OCI-LY1 (cell line): ENCODE measurements at regions not wholly inside any gene's neighbourhood (a gene's known extent, or its start where the extent isn't known, plus 50 kb on each side); places are given as distances from the start of the nearest gene placed in this dataset.
"Not testable (repeated sequence)": the region's sequence is repeated elsewhere in the genome, so short reads cannot be mapped to it uniquely, and the experiment has no call there.

Experiments
- H2AFZ ChIP-seq: fragments of 200-600 bp; sonication (generic), shearing (Covaris generic); 2 replicates; pipeline ENCODE4 v1.6.0; 2014; ENCODE audit warnings: antibody characterized with exemption, mild to moderate bottlenecking, low read length
- H3F3A ChIP-seq: fragments of 200-600 bp; sonication (generic), shearing (Covaris generic); 2 replicates; pipeline ENCODE4 v1.6.0; 2014; ENCODE audit warnings: mild to moderate bottlenecking, antibody characterized with exemption, low read length, moderate library complexity; ENCODE audit not compliant: insufficient read depth
- H3K27ac ChIP-seq: fragments of 200-600 bp; sonication (generic); 2 replicates; pipeline ENCODE4 v1.5.1; 2014; ENCODE audit warnings: low read length, mixed run types, mild to moderate bottlenecking, low read depth; ENCODE audit not compliant: poor library complexity, severe bottlenecking
- H3K27me3 ChIP-seq: fragments of 200-600 bp; sonication (generic); 2 replicates; pipeline ENCODE4 v1.6.0; 2014; ENCODE audit warnings: antibody characterized with exemption, mild to moderate bottlenecking, low read length, moderate library complexity; ENCODE audit not compliant: insufficient read depth
- H3K36me3 ChIP-seq: fragments of 200-600 bp; sonication (generic); 2 replicates; pipeline ENCODE4 v1.6.1; 2014; ENCODE audit warnings: mild to moderate bottlenecking, antibody characterized with exemption, low read length, moderate library complexity, mixed read lengths; ENCODE audit not compliant: insufficient read depth
- H3K4me1 ChIP-seq: fragments of 200-600 bp; sonication (generic); 2 replicates; pipeline ENCODE4 v1.5.1; 2014; ENCODE audit warnings: mild to moderate bottlenecking, low read length, moderate library complexity; ENCODE audit not compliant: insufficient read depth, severe bottlenecking
- H3K4me2 ChIP-seq: fragments of 200-600 bp; sonication (generic), shearing (Covaris generic); 2 replicates; pipeline ENCODE4 v1.6.1; 2014; ENCODE audit warnings: low read length
- H3K4me3 ChIP-seq: fragments of 200-600 bp; sonication (generic); 2 replicates; pipeline ENCODE4 v1.5.1; 2014; ENCODE audit warnings: low read length, low read depth, mild to moderate bottlenecking, mixed read lengths; ENCODE audit not compliant: poor library complexity, severe bottlenecking
- H3K79me2 ChIP-seq: fragments of 200-600 bp; shearing (Covaris generic); 2 replicates; pipeline ENCODE4 v1.6.1; 2016; ENCODE audit warnings: mixed run types, low read length, mixed read lengths; ENCODE audit not compliant: insufficient read depth
- H3K9ac ChIP-seq: fragments of 200-600 bp; sonication (generic), shearing (Covaris generic); 2 replicates; pipeline ENCODE4 v1.6.1; 2014; ENCODE audit warnings: mild to moderate bottlenecking, low read length, mixed read lengths
- H3K9me2 ChIP-seq: fragments of 200-600 bp; sonication (generic), shearing (Covaris generic); 2 replicates; pipeline ENCODE4 v1.6.1; 2014; ENCODE audit warnings: low read depth, mild to moderate bottlenecking, low read length, mixed read lengths
- H3K9me3 ChIP-seq: fragments of 200-600 bp; shearing (Covaris generic); 2 replicates; pipeline ENCODE4 v1.6.1; 2014; ENCODE audit warnings: low read length, mixed read lengths
- H4K20me1 ChIP-seq: fragments of 200-600 bp; sonication (generic), shearing (Covaris generic); 2 replicates; pipeline ENCODE4 v1.6.0; 2016; ENCODE audit warnings: mild to moderate bottlenecking, low read length; ENCODE audit not compliant: insufficient read depth
- CTCF ChIP-seq: fragments of 200-600 bp; sonication (generic), shearing (Covaris generic); IDR thresholded peaks from 2 replicates; pipeline ENCODE4 v1.5.1; 2017; ENCODE audit warnings: mild to moderate bottlenecking, antibody characterized with exemption, low read length, moderate library complexity, mixed read lengths
- EZH2 ChIP-seq: fragments of 200-600 bp; sonication (generic), shearing (Covaris generic); IDR thresholded peaks from 2 replicates; pipeline ENCODE4 v1.8.0; 2017; ENCODE audit warnings: borderline replicate concordance, mixed run types, mild to moderate bottlenecking, antibody characterized with exemption, low read length, moderate library complexity, mixed read lengths

GRCh38 chr2:12488352-12489318 is 228.1 kb upstream of the TRIB2 start:
- H4K20me1 ChIP-seq: no peaks in the 10 kb centered on the region
- H3K27me3 ChIP-seq: no peaks in the 10 kb centered on the region
- H3K4me2 ChIP-seq: peak overlapping the region; percentile 54
- 0 out of 2 replicates have a peak overlapping the region, but pooled peaks have one; percentile 1 for H2AFZ ChIP-seq
- no peaks in the 10 kb centered on the region for H3K36me3 ChIP-seq
- no peaks in the 10 kb centered on the region for H3K79me2 ChIP-seq
- H3K4me3 ChIP-seq: peak overlapping the region; percentile 8
- H3F3A ChIP-seq: no peaks in the 10 kb centered on the region
- no peak for TF ChIP-seq EZH2
- TF ChIP-seq CTCF: no peak
- H3K27ac ChIP-seq: peak overlapping the region; percentile 69
- peaks cover 31% of the 10 kb centered on the region for H3K4me1 ChIP-seq
- no peaks in the 10 kb centered on the region for H3K9me2 ChIP-seq
- peak overlapping the region; percentile 10; the same call in 1 of the 2 replicates for H3K9ac ChIP-seq
- H3K9me3 ChIP-seq: no peaks in the 10 kb centered on the region

- Histone ChIP-seq H3F3A (no peaks in the 10 kb centered on the region), H4K20me1 (no peaks in the 10 kb centered on the region), H3K79me2 (no peaks in the 10 kb centered on the region), H3K36me3 (no peaks in the 10 kb centered on the region), H3K4me2 (no peak overlapping the region), H3K4me1 (peaks cover 31% of the 10 kb centered on the region), H3K27ac (no peak overlapping the region), H3K27me3 (no peaks in the 10 kb centered on the region), H2AFZ (no peak overlapping the region), H3K9me2 (no peaks in the 10 kb centered on the region), H3K9ac (no peak overlapping the region), H3K4me3 (no peak overlapping the region), H3K9me3 (no peaks in the 10 kb centered on the region)
- TF ChIP-seq EZH2: no peak
- no peak for TF ChIP-seq CTCF
Measured at GRCh38 chr2:12490641-12491040, 226.1 kb upstream of the TRIB2 start.

- H3K4me1 ChIP-seq: peaks cover 17% of the 10 kb centered on the region
- not testable (repeated sequence) for H3K79me2 ChIP-seq, H4K20me1 ChIP-seq, H3K36me3 ChIP-seq, H3K4me2 ChIP-seq, H3F3A ChIP-seq, H2AFZ ChIP-seq, H3K4me3 ChIP-seq, H3K9me2 ChIP-seq, H3K9me3 ChIP-seq, H3K27me3 ChIP-seq, H3K9ac ChIP-seq, H3K27ac ChIP-seq
Measured at GRCh38 chr2:12492360-12492759, 224.4 kb upstream of the TRIB2 start.
